DMS 273 (cell line): ENCODE measurements at regions not wholly inside any gene's neighbourhood (a gene's known extent, or its start where the extent isn't known, plus 50 kb on each side); places are given as distances from the start of the nearest gene placed in this dataset.

Experiments
- DNase-seq: peaks from one replicate; lab custom pipeline; 2025; ENCODE audit not compliant: unreplicated experiment; lab: John Stamatoyannopoulos, UW

GRCh38 chr20:22652681-22653588, 68.6 kb upstream of the FOXA2 start:
- DNase-seq: no peak

- DNase-seq: no peak
Observed at GRCh38 chr20:22653658-22654642, 69.6 kb upstream of the FOXA2 start.

GRCh38 chr20:22663528-22664025, 79.2 kb upstream of the FOXA2 start:
- no peak for DNase-seq

GRCh38 chr20:22667198-22667597, 82.8 kb upstream of the FOXA2 start:
- DNase-seq: no peak

- no peak for DNase-seq
Observed at GRCh38 chr20:22672191-22672590, 87.8 kb upstream of the FOXA2 start.

GRCh38 chr20:22673467-22673866, 89.1 kb upstream of the FOXA2 start:
- DNase-seq: no peak

- DNase-seq: no peak
Observed at GRCh38 chr20:22675341-22675740, 91.0 kb upstream of the FOXA2 start.

GRCh38 chr20:22678678-22679077, 94.3 kb upstream of the FOXA2 start:
- no peak for DNase-seq

- no peak for DNase-seq
Observed at GRCh38 chr20:22679197-22679596, 94.8 kb upstream of the FOXA2 start.

GRCh38 chr20:22680031-22680740, 95.8 kb upstream of the FOXA2 start:
- DNase-seq: no peak

GRCh38 chr20:22681591-22682248, 97.3 kb upstream of the FOXA2 start:
- DNase-seq: no peak

GRCh38 chr20:22682381-22682780, 98.0 kb upstream of the FOXA2 start:
- DNase-seq: no peak

GRCh38 chr20:22684072-22684762, 99.8 kb upstream of the FOXA2 start:
- peak; percentile 74 for DNase-seq

- DNase-seq: peak; percentile 1
Observed at GRCh38 chr20:22684763-22685443, 100.5 kb upstream of the FOXA2 start.

GRCh38 chr20:22686097-22686496, 101.7 kb upstream of the FOXA2 start:
- peak; percentile 69 for DNase-seq

- no peak for DNase-seq
Observed at GRCh38 chr20:22687676-22688349, 103.4 kb upstream of the FOXA2 start.

- no peak for DNase-seq
Observed at GRCh38 chr20:22688485-22688884, 104.1 kb upstream of the FOXA2 start.

GRCh38 chr20:22689266-22689665, 104.9 kb upstream of the FOXA2 start:
- DNase-seq: no peak

GRCh38 chr20:22690000-22690399, 105.6 kb upstream of the FOXA2 start:
- DNase-seq: no peak
